GM19463 (cell line): ENCODE measurements at regions not wholly inside any gene's neighbourhood (a gene's known extent, or its start where the extent isn't known, plus 50 kb on each side); places are given as distances from the start of the nearest gene placed in this dataset.
A peak's percentile ranks its signal among the peaks of the same experiment; 100 is the strongest.

Experiments used
- ATAC-seq: cut with Tn5 transposase; IDR thresholded peaks from one replicate; pipeline ENCODE4 v1.9.1; 2021; ENCODE audit warnings: mild to moderate bottlenecking, moderate library complexity; ENCODE audit not compliant: unreplicated experiment

- no peak for ATAC-seq
These were observed 189.9 kb upstream of the NWD2 start for GRCh38 chr4:37054531-37055077.

GRCh38 chr4:37058826-37059225 is 185.7 kb upstream of the NWD2 start:
- ATAC-seq = no peak

GRCh38 chr4:37066159-37066558 is 178.4 kb upstream of the NWD2 start:
- ATAC-seq = no peak

- ATAC-seq = no peak
These were observed 176.0 kb upstream of the NWD2 start for GRCh38 chr4:37068580-37068979.

GRCh38 chr4:37070041-37070440 is 174.5 kb upstream of the NWD2 start:
- ATAC-seq = no peak

GRCh38 chr4:37071576-37071975 is 173.0 kb upstream of the NWD2 start:
- ATAC-seq = no peak

- no peak for ATAC-seq
These were observed 171.2 kb upstream of the NWD2 start for GRCh38 chr4:37073226-37073840.

- ATAC-seq = no peak
These were observed 161.6 kb upstream of the NWD2 start for GRCh38 chr4:37082912-37083311.

GRCh38 chr4:37095925-37096324 is 148.6 kb upstream of the NWD2 start:
- ATAC-seq = no peak

- no peak for ATAC-seq
These were observed 143.4 kb upstream of the NWD2 start for GRCh38 chr4:37101182-37101581.

GRCh38 chr4:37101686-37102085 is 142.9 kb upstream of the NWD2 start:
- no peak for ATAC-seq

GRCh38 chr4:37109756-37110155 is 134.8 kb upstream of the NWD2 start:
- no peak for ATAC-seq

GRCh38 chr4:37124800-37125199 is 119.7 kb upstream of the NWD2 start:
- no peak for ATAC-seq

GRCh38 chr4:37126051-37126450 is 118.5 kb upstream of the NWD2 start:
- no peak for ATAC-seq

GRCh38 chr4:37130465-37130864 is 114.1 kb upstream of the NWD2 start:
- ATAC-seq = no peak

GRCh38 chr4:37132351-37132974 is 112.1 kb upstream of the NWD2 start:
- no peak for ATAC-seq

- ATAC-seq = no peak
These were observed 111.6 kb upstream of the NWD2 start for GRCh38 chr4:37132975-37133360.

GRCh38 chr4:37138019-37138653 is 106.4 kb upstream of the NWD2 start:
- peak; percentile 86 for ATAC-seq

GRCh38 chr4:37138789-37139188 is 105.8 kb upstream of the NWD2 start:
- peak; percentile 47 for ATAC-seq

GRCh38 chr4:37139987-37140386 is 104.6 kb upstream of the NWD2 start:
- ATAC-seq = no peak

GRCh38 chr4:37146260-37146659 is 98.3 kb upstream of the NWD2 start:
- no peak for ATAC-seq

GRCh38 chr4:37157476-37158167 is 86.9 kb upstream of the NWD2 start:
- no peak for ATAC-seq
